HPDE6-E6E7 (cell line): ENCODE measurements at regions not wholly inside any gene's neighbourhood (a gene's known extent, or its start where the extent isn't known, plus 50 kb on each side); places are given as distances from the start of the nearest gene placed in this dataset.

Experiments used
- DNase-seq: peaks from one replicate; pipeline ENCODE4 v3.0.0; 2011; ENCODE audit warnings: missing footprints; ENCODE audit errors: extremely low spot score

- no peak for DNase-seq
These were observed 52.8 kb downstream of the SOX2 start for GRCh38 chr3:181764544-181764943.

GRCh38 chr3:181770296-181770695, 58.6 kb downstream of the SOX2 start:
- DNase-seq = no peak

- no peak for DNase-seq
These were observed 59.4 kb downstream of the SOX2 start for GRCh38 chr3:181771120-181771519.

GRCh38 chr3:181772166-181772565, 60.4 kb downstream of the SOX2 start:
- no peak for DNase-seq

- no peak for DNase-seq
These were observed 62.2 kb downstream of the SOX2 start for GRCh38 chr3:181773921-181774320.

GRCh38 chr3:181782306-181782954, 70.7 kb downstream of the SOX2 start:
- DNase-seq = no peak

GRCh38 chr3:181790561-181790960, 78.8 kb downstream of the SOX2 start:
- DNase-seq = no peak

GRCh38 chr3:181791056-181791955, 79.6 kb downstream of the SOX2 start:
- DNase-seq = no peak

- no peak for DNase-seq
These were observed 81.3 kb downstream of the SOX2 start for GRCh38 chr3:181793006-181793405.

GRCh38 chr3:181794011-181794790, 82.5 kb downstream of the SOX2 start:
- DNase-seq = no peak

- DNase-seq = no peak
These were observed 84.9 kb downstream of the SOX2 start for GRCh38 chr3:181796641-181797040.

- DNase-seq = no peak
These were observed 85.7 kb downstream of the SOX2 start for GRCh38 chr3:181797431-181797830.

- no peak for DNase-seq
These were observed 94.0 kb downstream of the SOX2 start for GRCh38 chr3:181805703-181806102.

- no peak for DNase-seq
These were observed 96.3 kb downstream of the SOX2 start for GRCh38 chr3:181808053-181808452.

GRCh38 chr3:181823716-181824115, 112.0 kb downstream of the SOX2 start:
- DNase-seq = no peak

GRCh38 chr3:181824961-181825360, 113.2 kb downstream of the SOX2 start:
- no peak for DNase-seq

- DNase-seq = no peak
These were observed 127.6 kb downstream of the SOX2 start for GRCh38 chr3:181839039-181839915.

GRCh38 chr3:181839916-181840297, 128.2 kb downstream of the SOX2 start:
- no peak for DNase-seq

GRCh38 chr3:181844211-181844610, 132.5 kb downstream of the SOX2 start:
- DNase-seq = no peak

- DNase-seq = no peak
These were observed 135.6 kb downstream of the SOX2 start for GRCh38 chr3:181847276-181847675.

GRCh38 chr3:181851063-181851462, 139.3 kb downstream of the SOX2 start:
- peak; percentile 14 for DNase-seq
